ENCODE measurements at regions not wholly inside any gene's neighbourhood (a gene's known extent, or its start where the extent isn't known, plus 50 kb on each side); places are given as distances from the start of the nearest gene placed in this dataset.

DNA sequence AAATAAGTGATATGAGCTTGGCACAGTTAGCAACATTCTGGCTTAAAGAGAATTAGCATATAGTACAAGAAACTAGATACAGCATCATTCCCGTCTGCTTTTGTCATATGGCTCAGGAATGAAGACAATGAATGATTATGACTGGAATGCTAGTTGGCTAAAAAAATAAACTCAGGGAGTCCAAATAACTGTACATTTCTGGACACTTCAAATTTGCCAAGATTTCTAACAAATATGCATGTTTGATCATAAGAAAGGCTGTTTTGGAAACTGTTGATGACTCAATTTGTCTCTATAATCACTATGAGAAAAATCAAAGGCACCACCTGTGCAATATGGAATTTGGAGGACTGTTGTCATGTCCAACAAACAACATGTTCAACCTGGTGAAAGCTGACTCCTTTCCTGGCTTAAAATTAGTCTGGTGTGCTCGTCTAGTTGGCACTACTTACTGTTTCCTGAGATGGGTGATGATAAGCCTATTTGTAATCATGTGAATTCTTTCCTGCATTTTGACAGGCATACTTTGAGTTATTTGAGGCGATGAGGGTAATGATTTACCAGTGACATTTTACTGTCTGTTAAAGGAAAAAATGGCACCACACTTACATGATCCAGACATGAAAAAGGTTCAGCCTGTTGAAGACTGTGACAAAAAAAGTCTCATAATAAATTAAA, 133.9 kb upstream of the CDH20 start:
- no peak overlapping the region for H3K9ac ChIP-seq (ENCODE audit: low read length)
- peaks cover 4% of the 10 kb centered on the region for H3K4me1 ChIP-seq (ENCODE audit: control insufficient read depth, insufficient read depth, low read length)
- no peaks in the 10 kb centered on the region for H3K36me3 ChIP-seq (ENCODE audit: control insufficient read depth, insufficient read depth, low read length, severe bottlenecking)
- DNase-seq (ENCODE audit: low read depth) = peak; percentile 79
- no peaks in the 10 kb centered on the region for H3K27me3 ChIP-seq (replicated peaks; ENCODE audit: control insufficient read depth, insufficient read depth, low read length)
- no peak overlapping the region for H3K4me3 ChIP-seq (ENCODE audit: low read length)
- H3K9me3 ChIP-seq (ENCODE audit: control insufficient read depth, low read length) = no peaks in the 10 kb centered on the region

GRCh38 chr18:61201511-61201910, 131.7 kb upstream of the CDH20 start:
- Histone ChIP-seq H3K4me1 (ENCODE audit: control insufficient read depth, insufficient read depth, low read length) (peaks cover 4% of the 10 kb centered on the region), H3K4me3 (ENCODE audit: low read length) (no peak overlapping the region), H3K27me3 (replicated peaks; ENCODE audit: control insufficient read depth, insufficient read depth, low read length) (no peaks in the 10 kb centered on the region), H3K9me3 (ENCODE audit: control insufficient read depth, low read length) (no peaks in the 10 kb centered on the region), H3K9ac (ENCODE audit: low read length) (no peak overlapping the region), H3K36me3 (ENCODE audit: control insufficient read depth, insufficient read depth, low read length, severe bottlenecking) (no peaks in the 10 kb centered on the region)
- peak; percentile 66 for DNase-seq (ENCODE audit: low read depth)

GRCh38 chr18:61203151-61203550, 130.1 kb upstream of the CDH20 start:
- Histone ChIP-seq H3K36me3 (ENCODE audit: control insufficient read depth, insufficient read depth, low read length, severe bottlenecking) (no peaks in the 10 kb centered on the region), H3K9ac (ENCODE audit: low read length) (no peak overlapping the region), H3K4me1 (ENCODE audit: control insufficient read depth, insufficient read depth, low read length) (peaks cover 4% of the 10 kb centered on the region), H3K9me3 (ENCODE audit: control insufficient read depth, low read length) (no peaks in the 10 kb centered on the region), H3K4me3 (ENCODE audit: low read length) (no peak overlapping the region), H3K27me3 (replicated peaks; ENCODE audit: control insufficient read depth, insufficient read depth, low read length) (no peaks in the 10 kb centered on the region)
- peak; percentile 79 for DNase-seq (ENCODE audit: low read depth)

DNA sequence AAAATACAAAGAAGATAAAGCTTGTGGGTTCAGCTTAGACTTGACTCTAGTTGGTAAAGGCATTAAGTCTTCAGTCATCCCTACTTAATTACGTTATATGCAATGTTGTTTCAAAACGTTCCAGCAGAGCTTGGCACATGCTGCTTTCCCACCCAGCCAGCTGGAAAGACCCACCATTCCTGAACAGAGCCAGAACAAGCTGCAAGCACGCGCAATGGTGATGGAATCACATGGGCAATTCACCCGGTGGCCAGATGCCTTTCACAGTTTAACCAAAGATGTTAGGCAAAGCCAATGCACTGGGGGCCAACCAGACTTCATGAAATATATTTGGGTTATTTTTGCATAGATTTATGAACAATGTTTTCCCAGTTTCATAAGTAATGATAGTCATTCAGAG, 123.4 kb upstream of the CDH20 start:
- Histone ChIP-seq H3K4me3 (ENCODE audit: low read length) (no peak overlapping the region), H3K9me3 (ENCODE audit: control insufficient read depth, low read length) (peaks cover 5% of the 10 kb centered on the region), H3K27me3 (replicated peaks; ENCODE audit: control insufficient read depth, insufficient read depth, low read length) (no peaks in the 10 kb centered on the region), H3K4me1 (ENCODE audit: control insufficient read depth, insufficient read depth, low read length) (no peaks in the 10 kb centered on the region), H3K9ac (ENCODE audit: low read length) (no peak overlapping the region), H3K36me3 (ENCODE audit: control insufficient read depth, insufficient read depth, low read length, severe bottlenecking) (no peaks in the 10 kb centered on the region)
- no peak for DNase-seq (ENCODE audit: low read depth)

DNA sequence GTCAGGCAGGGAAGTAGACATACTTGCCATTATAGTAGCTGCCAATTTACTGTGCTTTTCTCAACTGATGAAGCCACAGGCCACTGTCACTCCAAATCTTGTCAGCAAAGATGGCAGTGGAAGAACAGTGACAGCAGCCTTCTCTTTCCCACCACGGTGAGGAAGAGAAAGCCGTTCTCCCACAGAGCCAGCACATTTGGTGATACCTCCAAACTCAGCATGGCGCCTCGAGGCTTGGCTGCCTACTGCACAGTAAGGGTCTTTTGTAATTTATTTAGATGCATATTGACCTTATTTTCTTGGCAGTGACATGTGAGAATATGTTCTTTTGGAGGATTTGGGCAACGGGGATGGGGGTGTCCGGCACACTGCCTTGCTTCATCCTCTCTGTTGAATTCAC, 117.2 kb upstream of the CDH20 start:
- Histone ChIP-seq H3K9ac (ENCODE audit: low read length) (no peak overlapping the region), H3K9me3 (ENCODE audit: control insufficient read depth, low read length) (peaks cover 5% of the 10 kb centered on the region), H3K27me3 (replicated peaks; ENCODE audit: control insufficient read depth, insufficient read depth, low read length) (no peaks in the 10 kb centered on the region), H3K36me3 (ENCODE audit: control insufficient read depth, insufficient read depth, low read length, severe bottlenecking) (no peaks in the 10 kb centered on the region), H3K4me3 (ENCODE audit: low read length) (no peak overlapping the region), H3K4me1 (ENCODE audit: control insufficient read depth, insufficient read depth, low read length) (no peaks in the 10 kb centered on the region)
- no peak for DNase-seq (ENCODE audit: low read depth)

GRCh38 chr18:61222206-61222605, 111.0 kb upstream of the CDH20 start:
- no peak overlapping the region for H3K9ac ChIP-seq (ENCODE audit: low read length)
- H3K4me3 ChIP-seq (ENCODE audit: low read length) = no peak overlapping the region
- peaks cover 8% of the 10 kb centered on the region for H3K9me3 ChIP-seq (ENCODE audit: control insufficient read depth, low read length)
- H3K36me3 ChIP-seq (ENCODE audit: control insufficient read depth, insufficient read depth, low read length, severe bottlenecking) = no peaks in the 10 kb centered on the region
- no peak for DNase-seq (ENCODE audit: low read depth)
- H3K4me1 ChIP-seq (ENCODE audit: control insufficient read depth, insufficient read depth, low read length) = no peaks in the 10 kb centered on the region
- H3K27me3 ChIP-seq (replicated peaks; ENCODE audit: control insufficient read depth, insufficient read depth, low read length) = no peaks in the 10 kb centered on the region

GRCh38 chr18:61225336-61225735, 107.9 kb upstream of the CDH20 start:
- H3K9me3 ChIP-seq (ENCODE audit: control insufficient read depth, low read length) = peaks cover 8% of the 10 kb centered on the region
- no peaks in the 10 kb centered on the region for H3K27me3 ChIP-seq (replicated peaks; ENCODE audit: control insufficient read depth, insufficient read depth, low read length)
- no peak overlapping the region for H3K4me3 ChIP-seq (ENCODE audit: low read length)
- no peak for DNase-seq (ENCODE audit: low read depth)
- no peaks in the 10 kb centered on the region for H3K4me1 ChIP-seq (ENCODE audit: control insufficient read depth, insufficient read depth, low read length)
- H3K9ac ChIP-seq (ENCODE audit: low read length) = no peak overlapping the region
- H3K36me3 ChIP-seq (ENCODE audit: control insufficient read depth, insufficient read depth, low read length, severe bottlenecking) = no peaks in the 10 kb centered on the region

DNA sequence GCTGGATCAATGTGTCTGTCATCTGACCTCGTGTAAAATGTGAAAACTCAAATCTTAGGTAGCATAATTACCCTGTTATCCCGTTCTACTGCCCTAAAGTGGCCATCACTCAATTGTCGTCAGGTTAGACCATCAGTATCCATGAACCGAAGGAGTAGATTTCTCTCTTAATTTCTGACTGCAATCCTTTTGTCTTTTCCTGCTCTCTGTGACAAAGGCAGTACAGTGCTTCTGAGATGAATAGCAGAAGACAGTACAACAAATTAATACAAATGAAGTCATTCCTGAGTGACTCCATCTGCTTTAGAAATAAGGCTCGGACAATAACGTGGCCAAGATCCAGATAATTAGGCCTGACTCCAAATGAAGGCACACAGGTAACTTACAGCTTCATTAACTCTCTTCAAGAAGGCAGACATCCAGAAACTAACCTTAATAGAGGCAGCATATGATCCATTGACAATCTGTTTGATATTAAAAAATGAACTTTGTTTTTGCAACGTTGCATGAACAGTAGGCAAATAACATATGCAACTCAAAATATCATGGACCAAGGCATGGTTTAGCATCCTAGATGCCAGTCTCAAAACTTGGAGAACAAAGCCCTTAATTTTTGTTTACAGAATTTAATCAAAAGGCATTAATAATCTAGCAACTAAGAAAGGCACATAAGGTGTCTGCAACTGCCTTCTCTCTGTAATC, 96.7 kb upstream of the CDH20 start:
- H3K9me3 ChIP-seq (ENCODE audit: control insufficient read depth, low read length) = peaks cover 5% of the 10 kb centered on the region
- no peaks in the 10 kb centered on the region for H3K36me3 ChIP-seq (ENCODE audit: control insufficient read depth, insufficient read depth, low read length, severe bottlenecking)
- no peaks in the 10 kb centered on the region for H3K4me1 ChIP-seq (ENCODE audit: control insufficient read depth, insufficient read depth, low read length)
- H3K4me3 ChIP-seq (ENCODE audit: low read length) = no peak overlapping the region
- peaks cover 4% of the 10 kb centered on the region for H3K27me3 ChIP-seq (replicated peaks; ENCODE audit: control insufficient read depth, insufficient read depth, low read length)
- DNase-seq (ENCODE audit: low read depth) = no peak
- no peak overlapping the region for H3K9ac ChIP-seq (ENCODE audit: low read length)

DNA sequence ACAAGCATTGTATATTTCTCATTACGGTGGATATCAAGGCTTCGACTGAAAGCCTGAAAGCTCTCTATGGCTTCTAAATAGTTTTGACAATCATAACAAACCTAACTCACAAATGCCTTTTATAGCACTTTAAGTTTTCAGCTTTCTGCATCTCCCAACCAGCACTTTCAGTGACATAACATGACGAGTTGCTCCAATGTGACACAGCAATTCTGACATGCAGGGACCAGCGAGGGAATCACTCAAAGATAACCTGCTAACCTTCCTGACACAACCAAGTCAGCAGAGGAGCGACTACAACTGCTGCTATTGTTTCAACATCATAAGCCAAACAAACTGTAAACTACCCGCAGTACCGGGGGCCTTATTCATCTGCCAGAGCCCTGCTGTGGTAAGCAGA, 95.7 kb upstream of the CDH20 start:
- Histone ChIP-seq H3K27me3 (replicated peaks; ENCODE audit: control insufficient read depth, insufficient read depth, low read length) (peaks cover 5% of the 10 kb centered on the region), H3K9ac (ENCODE audit: low read length) (no peak overlapping the region), H3K36me3 (ENCODE audit: control insufficient read depth, insufficient read depth, low read length, severe bottlenecking) (no peaks in the 10 kb centered on the region), H3K4me3 (ENCODE audit: low read length) (no peak overlapping the region), H3K9me3 (ENCODE audit: control insufficient read depth, low read length) (peaks cover 5% of the 10 kb centered on the region), H3K4me1 (ENCODE audit: control insufficient read depth, insufficient read depth, low read length) (no peaks in the 10 kb centered on the region)
- DNase-seq (ENCODE audit: low read depth) = no peak

DNA sequence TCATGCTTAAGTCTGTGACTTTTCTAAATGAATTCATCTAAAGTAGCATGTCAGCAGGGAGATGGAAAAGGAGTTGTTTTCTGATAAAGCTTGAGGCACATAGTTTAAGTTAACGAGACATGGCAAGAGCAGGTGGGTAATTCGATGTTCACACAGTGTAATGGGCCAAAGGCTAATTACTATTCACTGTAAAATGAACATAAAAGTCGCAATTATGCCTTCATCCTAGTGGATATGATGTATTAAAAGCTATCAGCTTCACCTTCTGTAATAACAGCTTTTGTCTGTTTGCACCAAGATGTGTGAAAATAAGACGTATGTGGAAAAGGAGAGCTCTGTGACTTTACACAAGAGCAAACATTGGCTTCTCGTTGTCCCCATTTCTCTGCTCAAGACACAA, 94.2 kb upstream of the CDH20 start:
- H3K9ac ChIP-seq (ENCODE audit: low read length) = no peak overlapping the region
- H3K4me3 ChIP-seq (ENCODE audit: low read length) = no peak overlapping the region
- H3K36me3 ChIP-seq (ENCODE audit: control insufficient read depth, insufficient read depth, low read length, severe bottlenecking) = no peaks in the 10 kb centered on the region
- H3K27me3 ChIP-seq (replicated peaks; ENCODE audit: control insufficient read depth, insufficient read depth, low read length) = peaks cover 5% of the 10 kb centered on the region
- H3K4me1 ChIP-seq (ENCODE audit: control insufficient read depth, insufficient read depth, low read length) = no peaks in the 10 kb centered on the region
- peaks cover 5% of the 10 kb centered on the region for H3K9me3 ChIP-seq (ENCODE audit: control insufficient read depth, low read length)
- no peak for DNase-seq (ENCODE audit: low read depth)

GRCh38 chr18:61241260-61241853, 91.9 kb upstream of the CDH20 start:
- H3K36me3 ChIP-seq (ENCODE audit: control insufficient read depth, insufficient read depth, low read length, severe bottlenecking) = no peaks in the 10 kb centered on the region
- peaks cover 5% of the 10 kb centered on the region for H3K9me3 ChIP-seq (ENCODE audit: control insufficient read depth, low read length)
- DNase-seq (ENCODE audit: low read depth) = no peak
- H3K4me1 ChIP-seq (ENCODE audit: control insufficient read depth, insufficient read depth, low read length) = no peaks in the 10 kb centered on the region
- H3K4me3 ChIP-seq (ENCODE audit: low read length) = no peak overlapping the region
- H3K9ac ChIP-seq (ENCODE audit: low read length) = no peak overlapping the region
- peaks cover 5% of the 10 kb centered on the region for H3K27me3 ChIP-seq (replicated peaks; ENCODE audit: control insufficient read depth, insufficient read depth, low read length)

Data from adipocyte (in vitro differentiated cells).